ENCODE measurements at regions not wholly inside any gene's neighbourhood (a gene's known extent, or its start where the extent isn't known, plus 50 kb on each side); places are given as distances from the start of the nearest gene placed in this dataset.

GRCh38 chr20:50455656-50456451, 54.3 kb upstream of the PTPN1 start:
- DNase-seq = no peak

GRCh38 chr20:50456452-50457324, 53.5 kb upstream of the PTPN1 start:
- no peak for DNase-seq

- DNase-seq = no peak
Observed at GRCh38 chr20:50459124-50459918, 50.9 kb upstream of the PTPN1 start.

- no peak for DNase-seq
Observed at GRCh38 chr20:50460115-50460607, 50.0 kb upstream of the PTPN1 start.

Data from CD4-positive, alpha-beta T cell treated with Interleukin-4 for 1 hour (primary cell).